HG03354 (cell line): ENCODE measurements at regions not wholly inside any gene's neighbourhood (a gene's known extent, or its start where the extent isn't known, plus 50 kb on each side); places are given as distances from the start of the nearest gene placed in this dataset.

ENCODE experiments used
- ATAC-seq: cut with Tn5 transposase; IDR thresholded peaks from one replicate; pipeline ENCODE4 v1.9.1; 2021; ENCODE audit warnings: mild to moderate bottlenecking; ENCODE audit not compliant: unreplicated experiment, poor library complexity, severe bottlenecking

GRCh38 chr4:180486342-180486741 is 1756.9 kb upstream of the TENM3 start:
- no peak for ATAC-seq

- no peak for ATAC-seq
These were observed 1753.4 kb upstream of the TENM3 start for GRCh38 chr4:180489787-180490186.

- no peak for ATAC-seq
These were observed 1752.0 kb upstream of the TENM3 start for GRCh38 chr4:180491210-180491609.

GRCh38 chr4:180493299-180493698 is 1749.9 kb upstream of the TENM3 start:
- ATAC-seq = no peak

GRCh38 chr4:180500154-180500553 is 1743.0 kb upstream of the TENM3 start:
- no peak for ATAC-seq

- ATAC-seq = no peak
These were observed 1730.3 kb upstream of the TENM3 start for GRCh38 chr4:180512801-180513475.

GRCh38 chr4:180518906-180519305 is 1724.3 kb upstream of the TENM3 start:
- no peak for ATAC-seq

- no peak for ATAC-seq
These were observed 1722.0 kb upstream of the TENM3 start for GRCh38 chr4:180521181-180521580.

- no peak for ATAC-seq
These were observed 1717.6 kb upstream of the TENM3 start for GRCh38 chr4:180525523-180526077.

- ATAC-seq = no peak
These were observed 1715.2 kb upstream of the TENM3 start for GRCh38 chr4:180528003-180528402.

- no peak for ATAC-seq
These were observed 1712.4 kb upstream of the TENM3 start for GRCh38 chr4:180530787-180531186.

- ATAC-seq = no peak
These were observed 1710.5 kb upstream of the TENM3 start for GRCh38 chr4:180532691-180533090.

GRCh38 chr4:180538384-180539057 is 1704.7 kb upstream of the TENM3 start:
- ATAC-seq = peak; percentile 1

- ATAC-seq = peak; percentile 96
These were observed 1703.9 kb upstream of the TENM3 start for GRCh38 chr4:180539284-180539683.

GRCh38 chr4:180541678-180542077 is 1701.5 kb upstream of the TENM3 start:
- ATAC-seq = no peak

- no peak for ATAC-seq
These were observed 1700.6 kb upstream of the TENM3 start for GRCh38 chr4:180542445-180543100.

- no peak for ATAC-seq
These were observed 1693.1 kb upstream of the TENM3 start for GRCh38 chr4:180550106-180550505.

- ATAC-seq = peak; percentile 75
These were observed 1685.9 kb upstream of the TENM3 start for GRCh38 chr4:180557348-180557747.

- no peak for ATAC-seq
These were observed 1685.3 kb upstream of the TENM3 start for GRCh38 chr4:180557950-180558349.

GRCh38 chr4:180558427-180558826 is 1684.8 kb upstream of the TENM3 start:
- no peak for ATAC-seq

GRCh38 chr4:180560896-180561295 is 1682.3 kb upstream of the TENM3 start:
- no peak for ATAC-seq
